ENCODE measurements at regions not wholly inside any gene's neighbourhood (a gene's known extent, or its start where the extent isn't known, plus 50 kb on each side); places are given as distances from the start of the nearest gene placed in this dataset.

DNA sequence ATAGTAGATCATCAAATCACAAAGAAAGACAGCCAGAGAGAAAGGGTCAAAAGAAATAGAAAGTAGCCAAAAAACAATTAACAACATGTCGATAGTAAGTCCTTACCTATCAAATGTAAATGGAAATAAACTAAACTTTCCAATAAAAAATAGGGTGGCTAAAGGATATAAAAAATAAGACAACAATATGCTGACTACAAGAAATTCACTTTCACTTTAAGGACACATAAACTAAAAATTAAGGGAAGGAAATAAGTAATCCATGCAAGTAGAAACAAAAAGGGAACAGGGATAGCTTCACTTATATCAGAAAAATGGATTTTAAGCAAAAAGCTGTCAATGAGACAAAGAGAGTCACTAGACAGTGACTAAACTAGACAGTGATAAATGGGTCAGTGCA, 903.9 kb upstream of the ZEB2 start:
- POLR2A ChIA-PET: no interaction called here
- no peaks in the 10 kb centered on the region for H3K4me1 Mint-ChIP-seq (ENCODE audit: low read depth)
- intact Hi-C loops (cut with DNase I, micrococcal nuclease): no loop called here

DNA sequence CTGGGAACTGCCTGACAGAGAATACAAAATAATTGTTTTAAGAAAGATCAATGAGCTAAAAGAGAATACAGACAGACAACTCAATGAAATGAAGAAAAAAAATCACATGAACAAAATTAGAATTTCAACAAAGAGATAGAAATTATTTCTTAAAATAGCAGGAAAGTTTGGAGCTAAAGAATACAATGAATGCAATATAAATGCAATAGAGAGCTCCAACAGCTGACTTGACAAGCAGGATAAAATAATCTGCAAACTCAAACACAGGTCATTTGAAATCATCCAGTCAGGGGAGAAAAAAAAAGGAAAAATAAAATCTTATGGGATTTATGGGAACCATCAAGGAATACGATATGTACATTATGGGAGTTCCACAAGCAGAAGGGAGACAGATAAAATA, 902.7 kb upstream of the ZEB2 start:
- Mint-ChIP-seq H3K27me3 (no peaks in the 10 kb centered on the region), H3K4me3 (no peak overlapping the region), H3K27ac (no peak overlapping the region), H3K9me3 (peaks cover 10% of the 10 kb centered on the region), H3K4me1 (ENCODE audit: low read depth) (no peaks in the 10 kb centered on the region), H3K36me3 (ENCODE audit: low read depth) (no peaks in the 10 kb centered on the region)
- peaks cover 0 to 3% of the 10 kb centered on the region in 2 experiments for H3K9me3 ChIP-seq (ENCODE audit: control insufficient read depth in 1 of 2, insufficient read depth in 1 of 2, low read length in 2 of 2)
- H3K4me1 ChIP-seq (ENCODE audit: insufficient read depth, low read length): no peaks in the 10 kb centered on the region
- H3K4me3 ChIP-seq (ENCODE audit: low read length): no peak overlapping the region
- intact Hi-C loops (cut with DNase I, micrococcal nuclease): no loop called here
- POLR2A ChIA-PET: no interaction called here
- H3K27me3 ChIP-seq (ENCODE audit: control insufficient read depth in 1 of 2, insufficient read depth in 2 of 2, low read length in 2 of 2): no peaks in the 10 kb centered on the region
- ATAC-seq (ENCODE audit: poor library complexity) (no peak), DNase-seq (no peak)
- CTCF ChIA-PET: no interaction called here
- no peaks in the 10 kb centered on the region for H3K36me3 ChIP-seq (ENCODE audit: insufficient read depth, low read length)
- TF ChIP-seq, protein P1, sequence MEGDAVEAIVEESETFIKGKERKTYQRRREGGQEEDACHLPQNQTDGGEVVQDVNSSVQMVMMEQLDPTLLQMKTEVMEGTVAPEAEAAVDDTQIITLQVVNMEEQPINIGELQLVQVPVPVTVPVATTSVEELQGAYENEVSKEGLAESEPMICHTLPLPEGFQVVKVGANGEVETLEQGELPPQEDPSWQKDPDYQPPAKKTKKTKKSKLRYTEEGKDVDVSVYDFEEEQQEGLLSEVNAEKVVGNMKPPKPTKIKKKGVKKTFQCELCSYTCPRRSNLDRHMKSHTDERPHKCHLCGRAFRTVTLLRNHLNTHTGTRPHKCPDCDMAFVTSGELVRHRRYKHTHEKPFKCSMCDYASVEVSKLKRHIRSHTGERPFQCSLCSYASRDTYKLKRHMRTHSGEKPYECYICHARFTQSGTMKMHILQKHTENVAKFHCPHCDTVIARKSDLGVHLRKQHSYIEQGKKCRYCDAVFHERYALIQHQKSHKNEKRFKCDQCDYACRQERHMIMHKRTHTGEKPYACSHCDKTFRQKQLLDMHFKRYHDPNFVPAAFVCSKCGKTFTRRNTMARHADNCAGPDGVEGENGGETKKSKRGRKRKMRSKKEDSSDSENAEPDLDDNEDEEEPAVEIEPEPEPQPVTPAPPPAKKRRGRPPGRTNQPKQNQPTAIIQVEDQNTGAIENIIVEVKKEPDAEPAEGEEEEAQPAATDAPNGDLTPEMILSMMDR (IDR thresholded peaks at IDR 0.05): no peak
- H3K27ac ChIP-seq (ENCODE audit: low read depth in 1 of 2, low read length in 2 of 2): no peak overlapping the region

More for the DNA sequence above, 903.9 kb upstream of the ZEB2 start:
- TF ChIP-seq, protein P1 (IDR thresholded peaks at IDR 0.05): no peak
- H3K36me3 Mint-ChIP-seq (ENCODE audit: low read depth): no peaks in the 10 kb centered on the region
- H3K9me3 ChIP-seq (ENCODE audit: control insufficient read depth in 1 of 2, insufficient read depth in 1 of 2, low read length in 2 of 2): peaks cover 0 to 3% of the 10 kb centered on the region in 2 experiments
- ATAC-seq (ENCODE audit: poor library complexity) (no peak), DNase-seq (no peak)
- CTCF ChIA-PET: no interaction called here
- no peaks in the 10 kb centered on the region for H3K27me3 ChIP-seq (ENCODE audit: control insufficient read depth in 1 of 2, insufficient read depth in 2 of 2, low read length in 2 of 2)
- no peak overlapping the region for H3K4me3 Mint-ChIP-seq
- no peaks in the 10 kb centered on the region for H3K4me1 ChIP-seq (ENCODE audit: insufficient read depth, low read length)
- peaks cover 10% of the 10 kb centered on the region for H3K9me3 Mint-ChIP-seq
- H3K36me3 ChIP-seq (ENCODE audit: insufficient read depth, low read length): no peaks in the 10 kb centered on the region
- no peak overlapping the region for H3K27ac ChIP-seq (ENCODE audit: low read depth in 1 of 2, low read length in 2 of 2)
- H3K27ac Mint-ChIP-seq: no peak overlapping the region
- no peaks in the 10 kb centered on the region for H3K27me3 Mint-ChIP-seq
- H3K4me3 ChIP-seq (ENCODE audit: low read length): no peak overlapping the region

DNA sequence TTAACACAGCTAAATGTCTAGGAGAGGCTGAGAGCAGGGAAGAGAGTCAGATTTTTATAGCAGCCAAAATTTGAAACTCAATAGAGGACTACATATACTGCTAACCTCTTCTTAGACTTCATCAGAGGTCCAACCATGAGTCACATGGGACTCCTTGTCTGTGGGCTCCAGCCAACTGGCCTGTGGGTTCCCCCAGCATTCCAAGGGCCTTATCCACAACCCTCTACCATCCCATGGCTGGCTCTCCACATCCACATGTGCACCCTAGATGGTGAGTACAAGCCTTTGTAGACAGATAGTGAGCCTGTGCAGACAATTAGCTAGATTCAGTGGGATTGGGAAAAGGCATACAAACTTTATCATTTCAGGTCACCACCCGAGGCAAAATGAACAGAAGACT, 901.9 kb upstream of the ZEB2 start:
- H3K4me3 Mint-ChIP-seq: no peak overlapping the region
- H3K27ac Mint-ChIP-seq: no peak overlapping the region
- no peaks in the 10 kb centered on the region for H3K4me1 ChIP-seq (ENCODE audit: insufficient read depth, low read length)
- H3K4me1 Mint-ChIP-seq (ENCODE audit: low read depth): no peaks in the 10 kb centered on the region
- no peaks in the 10 kb centered on the region for H3K27me3 ChIP-seq (ENCODE audit: control insufficient read depth in 1 of 2, insufficient read depth in 2 of 2, low read length in 2 of 2)
- intact Hi-C loops (cut with DNase I, micrococcal nuclease): no loop called here
- no peaks in the 10 kb centered on the region for H3K27me3 Mint-ChIP-seq
- H3K36me3 Mint-ChIP-seq (ENCODE audit: low read depth): no peaks in the 10 kb centered on the region
- ChIA-PET POLR2A (no interaction called here), CTCF (no interaction called here)
- no peaks in the 10 kb centered on the region for H3K36me3 ChIP-seq (ENCODE audit: insufficient read depth, low read length)
- DNase-seq (no peak), ATAC-seq (ENCODE audit: poor library complexity) (no peak)
- peaks cover 10% of the 10 kb centered on the region for H3K9me3 Mint-ChIP-seq
- H3K9me3 ChIP-seq (ENCODE audit: control insufficient read depth in 1 of 2, insufficient read depth in 1 of 2, low read length in 2 of 2): peaks cover 0 to 3% of the 10 kb centered on the region in 2 experiments
- TF ChIP-seq, protein P1 (IDR thresholded peaks at IDR 0.05): no peak
- H3K4me3 ChIP-seq (ENCODE audit: low read length): no peak overlapping the region
- H3K27ac ChIP-seq (ENCODE audit: low read depth in 1 of 2, low read length in 2 of 2): no peak overlapping the region
